ENCODE measurements at regions not wholly inside any gene's neighbourhood (a gene's known extent, or its start where the extent isn't known, plus 50 kb on each side); places are given as distances from the start of the nearest gene placed in this dataset.

DNA sequence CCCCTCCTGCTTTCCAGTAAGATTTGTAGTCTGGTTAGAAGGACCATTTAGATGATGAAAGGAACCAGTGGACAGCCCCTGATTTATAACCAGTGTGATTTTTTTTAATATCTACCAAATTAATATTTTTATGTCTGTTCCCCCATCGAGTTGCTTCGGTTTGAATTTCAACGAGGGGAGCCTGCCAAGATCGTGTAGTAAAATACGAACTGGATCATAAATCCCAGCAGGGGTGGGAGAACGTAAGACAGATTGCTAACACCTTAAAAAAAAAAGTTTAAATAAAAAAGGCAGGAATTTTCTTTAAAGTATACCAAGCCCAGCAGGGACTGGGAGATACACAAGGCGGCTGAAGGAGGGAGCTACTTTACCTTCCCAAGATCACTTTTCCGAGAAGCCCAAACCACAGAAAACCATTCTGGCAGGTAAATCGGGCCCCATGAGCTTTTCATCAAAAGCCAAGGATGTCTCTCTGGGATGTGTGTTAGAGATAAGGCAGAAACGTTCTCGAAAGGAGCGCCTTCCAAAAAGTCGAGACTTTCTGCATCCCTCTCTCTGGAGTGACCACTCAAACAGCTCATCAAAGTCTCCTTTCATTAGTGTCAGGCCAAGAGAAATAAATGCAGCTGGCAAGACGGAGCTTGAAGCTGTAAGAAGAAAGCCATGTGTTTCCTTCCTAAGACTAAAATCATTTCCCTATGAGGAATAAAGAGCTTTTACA lies 270.5 kb upstream of the NFE2L3 start:
- TF ChIP-seq POLR2A (IDR thresholded peaks at IDR 0.05) (no peak), CTCF (IDR thresholded peaks at IDR 0.05 in 4 of 5, conservative IDR thresholded peaks at IDR 0.05 in 1 of 5) (no peak)

All from gastrocnemius medialis (tissue), 4 donors.